ENCODE measurements at regions not wholly inside any gene's neighbourhood (a gene's known extent, or its start where the extent isn't known, plus 50 kb on each side); places are given as distances from the start of the nearest gene placed in this dataset.

DNA sequence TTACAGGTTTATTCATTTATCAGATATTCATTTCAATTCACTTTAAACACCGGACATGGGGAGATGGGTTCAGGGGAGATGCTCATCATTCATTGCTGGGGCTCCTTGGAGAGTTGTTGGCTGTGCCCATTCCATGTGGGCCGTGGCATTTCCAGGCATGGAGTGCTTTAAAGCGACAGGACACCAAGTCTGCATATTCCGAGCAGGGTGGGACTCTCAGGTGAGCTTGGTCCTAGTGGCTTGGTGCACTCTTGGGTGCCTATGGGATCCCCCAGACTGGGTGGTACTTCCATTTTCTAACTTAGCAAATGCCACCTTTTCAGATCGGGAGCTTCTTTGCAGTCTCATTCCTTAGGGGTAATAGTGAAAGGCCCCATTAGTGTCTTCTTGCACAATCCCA, 619.5 kb upstream of the CADM1 start:
- Histone ChIP-seq H3K36me3 (ENCODE audit: insufficient read depth in 1 of 2, low read depth in 1 of 2) (no peaks in the 10 kb centered on the region), H3K4me3 (no peak overlapping the region), H3K4me1 (no peaks in the 10 kb centered on the region), H3K27ac (no peak overlapping the region), H3K27me3 (ENCODE audit: insufficient read depth in 3 of 3, low read length in 2 of 3) (peaks cover 0 to 3% (median 1%) of the 10 kb centered on the region in 3 donors), H3K9me3 (no peaks in the 10 kb centered on the region)
- ATAC-seq: no peak
- intact Hi-C loops (cut with DNase I): no loop called here
- WGBS, 3 donors: 87 to 91% (median 88%) methylated on average over 5 of the region's 5 CpGs
- DNase-seq: no peak
- TF ChIP-seq, protein P1, sequence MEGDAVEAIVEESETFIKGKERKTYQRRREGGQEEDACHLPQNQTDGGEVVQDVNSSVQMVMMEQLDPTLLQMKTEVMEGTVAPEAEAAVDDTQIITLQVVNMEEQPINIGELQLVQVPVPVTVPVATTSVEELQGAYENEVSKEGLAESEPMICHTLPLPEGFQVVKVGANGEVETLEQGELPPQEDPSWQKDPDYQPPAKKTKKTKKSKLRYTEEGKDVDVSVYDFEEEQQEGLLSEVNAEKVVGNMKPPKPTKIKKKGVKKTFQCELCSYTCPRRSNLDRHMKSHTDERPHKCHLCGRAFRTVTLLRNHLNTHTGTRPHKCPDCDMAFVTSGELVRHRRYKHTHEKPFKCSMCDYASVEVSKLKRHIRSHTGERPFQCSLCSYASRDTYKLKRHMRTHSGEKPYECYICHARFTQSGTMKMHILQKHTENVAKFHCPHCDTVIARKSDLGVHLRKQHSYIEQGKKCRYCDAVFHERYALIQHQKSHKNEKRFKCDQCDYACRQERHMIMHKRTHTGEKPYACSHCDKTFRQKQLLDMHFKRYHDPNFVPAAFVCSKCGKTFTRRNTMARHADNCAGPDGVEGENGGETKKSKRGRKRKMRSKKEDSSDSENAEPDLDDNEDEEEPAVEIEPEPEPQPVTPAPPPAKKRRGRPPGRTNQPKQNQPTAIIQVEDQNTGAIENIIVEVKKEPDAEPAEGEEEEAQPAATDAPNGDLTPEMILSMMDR (IDR thresholded peaks at IDR 0.05): no peak

DNA sequence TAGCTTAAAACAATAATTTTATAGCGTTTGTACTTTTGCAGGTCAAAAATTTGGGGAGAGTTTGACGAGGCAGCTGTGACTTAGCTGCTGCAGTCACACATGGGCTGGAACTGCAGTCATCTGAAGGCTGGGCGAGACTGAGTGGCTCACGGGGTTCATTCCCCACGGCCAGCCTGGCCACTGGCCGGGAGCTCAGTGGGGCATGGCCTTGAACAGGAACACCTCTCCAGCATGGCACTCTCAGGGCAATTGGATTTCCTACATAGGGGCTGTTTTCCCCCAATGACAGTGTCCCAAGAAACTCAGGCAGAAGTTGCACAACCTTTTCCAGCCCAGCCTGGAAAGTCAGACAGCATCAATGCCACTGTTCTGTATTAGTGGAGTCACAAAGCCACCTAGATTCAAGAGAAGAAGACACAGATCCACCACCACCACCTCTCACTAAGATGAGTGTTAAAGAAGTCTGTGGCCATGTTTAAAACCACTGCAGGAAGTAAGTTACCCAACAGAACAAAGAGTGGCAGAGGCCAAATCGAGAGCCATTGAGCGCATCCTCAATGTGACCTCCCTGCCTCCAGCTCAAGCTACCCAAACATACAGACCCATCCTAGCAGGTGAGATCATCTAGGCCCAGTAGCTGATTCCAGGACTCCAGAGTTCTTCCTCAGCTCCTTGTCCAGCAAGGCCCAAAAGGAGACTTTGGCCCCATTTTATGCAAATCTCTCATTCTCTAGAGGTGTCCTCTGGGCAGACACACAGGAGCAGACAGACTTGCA, 618.7 kb upstream of the CADM1 start:
- WGBS, 3 donors: 70 to 81% (median 79%) methylated on average over 8 of the region's 8 CpGs
- no peak overlapping the region for H3K27ac ChIP-seq
- no peaks in the 10 kb centered on the region for H3K9me3 ChIP-seq
- no peaks in the 10 kb centered on the region for H3K4me1 ChIP-seq
- no peak overlapping the region for H3K4me3 ChIP-seq
- ATAC-seq (no peak), DNase-seq (no peak)
- no peaks in the 10 kb centered on the region for H3K36me3 ChIP-seq (ENCODE audit: insufficient read depth in 1 of 2, low read depth in 1 of 2)
- intact Hi-C loops (cut with DNase I): no loop called here
- TF ChIP-seq, protein P1 (IDR thresholded peaks at IDR 0.05): no peak
- H3K27me3 ChIP-seq (ENCODE audit: insufficient read depth in 3 of 3, low read length in 2 of 3): peaks cover 0 to 3% (median 3%) of the 10 kb centered on the region in 3 donors

DNA sequence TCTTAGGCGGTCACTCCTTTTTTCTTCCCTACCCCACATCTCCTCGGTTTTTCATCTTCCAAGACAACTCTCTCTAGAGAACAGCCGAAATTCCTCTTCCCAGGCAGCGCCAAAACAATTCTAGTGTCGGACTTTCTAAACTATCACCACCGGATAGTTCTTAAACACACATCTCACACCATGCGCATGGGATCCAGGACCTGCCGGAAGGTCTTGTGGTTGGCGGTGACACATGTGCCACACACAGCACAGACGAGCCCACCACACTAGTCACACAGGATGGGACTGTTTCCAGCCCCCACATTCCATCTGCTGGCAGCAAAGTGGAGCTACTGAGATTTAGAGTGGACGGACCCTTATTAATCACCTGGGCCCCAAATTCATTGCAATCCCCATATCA, 614.9 kb upstream of the CADM1 start:
- Histone ChIP-seq H3K27ac (no peak overlapping the region), H3K36me3 (ENCODE audit: insufficient read depth in 1 of 2, low read depth in 1 of 2) (no peaks in the 10 kb centered on the region), H3K4me1 (no peaks in the 10 kb centered on the region), H3K27me3 (ENCODE audit: insufficient read depth in 3 of 3, low read length in 2 of 3) (peaks cover 0 to 1% (median 0%) of the 10 kb centered on the region in 3 donors), H3K9me3 (no peaks in the 10 kb centered on the region), H3K4me3 (no peak overlapping the region)
- DNase-seq: no peak
- ATAC-seq: no peak
- WGBS, 3 donors: 85 to 89% (median 87%) methylated on average over 11 of the region's 11 CpGs
- TF ChIP-seq, protein P1 (IDR thresholded peaks at IDR 0.05): no peak
- intact Hi-C loops (cut with DNase I): no loop called here

DNA sequence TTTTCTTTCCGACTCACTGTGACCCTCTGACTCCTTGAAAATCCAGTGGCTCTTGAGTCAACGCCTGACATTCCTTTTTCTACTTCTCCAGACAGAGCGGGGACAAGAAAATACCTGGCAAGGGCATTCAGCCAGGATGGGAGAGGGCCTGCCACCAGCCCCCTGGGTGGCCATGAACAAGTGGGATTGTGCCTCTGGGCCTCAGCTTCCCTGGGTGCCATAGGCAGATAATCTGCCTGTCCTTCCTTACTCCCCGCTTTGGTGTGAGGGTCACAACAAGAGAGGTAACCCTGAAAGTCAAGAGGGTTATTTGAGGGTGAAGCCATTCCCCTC, 613.9 kb upstream of the CADM1 start:
- Histone ChIP-seq H3K4me3 (no peak overlapping the region), H3K36me3 (ENCODE audit: insufficient read depth in 1 of 2, low read depth in 1 of 2) (no peaks in the 10 kb centered on the region), H3K27ac (no peak overlapping the region), H3K9me3 (no peaks in the 10 kb centered on the region), H3K4me1 (no peaks in the 10 kb centered on the region), H3K27me3 (ENCODE audit: insufficient read depth in 3 of 3, low read length in 2 of 3) (peaks cover 0 to 3% (median 1%) of the 10 kb centered on the region in 3 donors)
- DNase-seq: no peak
- 76 to 89% (median 79%) methylated on average over 4 of the region's 4 CpGs for WGBS, 3 donors
- TF ChIP-seq, protein P1 (IDR thresholded peaks at IDR 0.05): no peak
- ATAC-seq: no peak
- intact Hi-C loops (cut with DNase I): no loop called here
